ENCODE measurements at regions not wholly inside any gene's neighbourhood (a gene's known extent, or its start where the extent isn't known, plus 50 kb on each side); places are given as distances from the start of the nearest gene placed in this dataset.

DNA sequence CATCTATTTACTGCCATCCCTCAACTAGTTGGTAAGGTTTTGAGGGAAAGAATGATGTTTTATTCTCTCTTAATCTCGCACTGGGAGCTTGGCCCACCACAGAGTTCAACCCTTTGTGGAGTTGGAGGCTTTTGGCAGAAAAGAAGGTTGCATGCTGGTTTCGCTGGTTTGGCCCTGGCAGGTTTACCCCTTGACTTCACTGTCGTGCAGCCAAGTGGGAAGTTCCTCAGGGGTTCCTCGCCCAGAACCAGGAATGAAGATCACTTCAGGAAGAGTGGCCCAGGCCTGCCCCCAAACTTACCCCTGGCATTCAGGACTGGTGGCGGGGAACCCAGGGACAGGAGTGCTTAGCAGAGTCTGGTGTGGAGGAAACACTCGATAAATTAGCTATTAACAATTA lies 103.1 kb upstream of the LYZL2 start:
- TF ChIP-seq, protein P1, sequence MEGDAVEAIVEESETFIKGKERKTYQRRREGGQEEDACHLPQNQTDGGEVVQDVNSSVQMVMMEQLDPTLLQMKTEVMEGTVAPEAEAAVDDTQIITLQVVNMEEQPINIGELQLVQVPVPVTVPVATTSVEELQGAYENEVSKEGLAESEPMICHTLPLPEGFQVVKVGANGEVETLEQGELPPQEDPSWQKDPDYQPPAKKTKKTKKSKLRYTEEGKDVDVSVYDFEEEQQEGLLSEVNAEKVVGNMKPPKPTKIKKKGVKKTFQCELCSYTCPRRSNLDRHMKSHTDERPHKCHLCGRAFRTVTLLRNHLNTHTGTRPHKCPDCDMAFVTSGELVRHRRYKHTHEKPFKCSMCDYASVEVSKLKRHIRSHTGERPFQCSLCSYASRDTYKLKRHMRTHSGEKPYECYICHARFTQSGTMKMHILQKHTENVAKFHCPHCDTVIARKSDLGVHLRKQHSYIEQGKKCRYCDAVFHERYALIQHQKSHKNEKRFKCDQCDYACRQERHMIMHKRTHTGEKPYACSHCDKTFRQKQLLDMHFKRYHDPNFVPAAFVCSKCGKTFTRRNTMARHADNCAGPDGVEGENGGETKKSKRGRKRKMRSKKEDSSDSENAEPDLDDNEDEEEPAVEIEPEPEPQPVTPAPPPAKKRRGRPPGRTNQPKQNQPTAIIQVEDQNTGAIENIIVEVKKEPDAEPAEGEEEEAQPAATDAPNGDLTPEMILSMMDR (IDR thresholded peaks at IDR 0.05; ENCODE audit: low read depth, low read length, poor library complexity, severe bottlenecking): no peak
- TF ChIP-seq EZH2phosphoT487 (IDR thresholded peaks at IDR 0.05; ENCODE audit: borderline replicate concordance, low read length): no peak
